ENCODE measurements at regions not wholly inside any gene's neighbourhood (a gene's known extent, or its start where the extent isn't known, plus 50 kb on each side); places are given as distances from the start of the nearest gene placed in this dataset.

DNA sequence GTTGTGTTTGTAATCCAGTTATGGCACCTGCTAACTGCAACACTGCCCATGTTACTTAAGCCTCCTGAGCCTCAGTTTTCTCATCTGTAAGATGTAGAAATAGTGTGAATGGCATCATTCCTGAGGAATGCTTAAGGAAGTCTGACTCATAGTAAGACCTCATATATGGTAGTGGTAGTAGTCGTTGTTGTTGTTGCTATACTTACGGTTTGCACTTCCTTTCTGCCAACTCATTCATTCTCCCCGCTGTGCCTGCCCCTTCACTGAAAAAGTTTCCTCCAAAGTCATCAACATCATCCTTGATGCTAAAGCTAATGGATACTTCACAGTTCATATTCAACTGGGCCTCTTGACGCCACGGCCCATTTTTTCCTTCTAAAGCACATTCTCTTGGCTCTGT lies 54.2 kb upstream of the SPANXN3 start:
- TF ChIP-seq, protein P1, sequence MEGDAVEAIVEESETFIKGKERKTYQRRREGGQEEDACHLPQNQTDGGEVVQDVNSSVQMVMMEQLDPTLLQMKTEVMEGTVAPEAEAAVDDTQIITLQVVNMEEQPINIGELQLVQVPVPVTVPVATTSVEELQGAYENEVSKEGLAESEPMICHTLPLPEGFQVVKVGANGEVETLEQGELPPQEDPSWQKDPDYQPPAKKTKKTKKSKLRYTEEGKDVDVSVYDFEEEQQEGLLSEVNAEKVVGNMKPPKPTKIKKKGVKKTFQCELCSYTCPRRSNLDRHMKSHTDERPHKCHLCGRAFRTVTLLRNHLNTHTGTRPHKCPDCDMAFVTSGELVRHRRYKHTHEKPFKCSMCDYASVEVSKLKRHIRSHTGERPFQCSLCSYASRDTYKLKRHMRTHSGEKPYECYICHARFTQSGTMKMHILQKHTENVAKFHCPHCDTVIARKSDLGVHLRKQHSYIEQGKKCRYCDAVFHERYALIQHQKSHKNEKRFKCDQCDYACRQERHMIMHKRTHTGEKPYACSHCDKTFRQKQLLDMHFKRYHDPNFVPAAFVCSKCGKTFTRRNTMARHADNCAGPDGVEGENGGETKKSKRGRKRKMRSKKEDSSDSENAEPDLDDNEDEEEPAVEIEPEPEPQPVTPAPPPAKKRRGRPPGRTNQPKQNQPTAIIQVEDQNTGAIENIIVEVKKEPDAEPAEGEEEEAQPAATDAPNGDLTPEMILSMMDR (IDR thresholded peaks at IDR 0.05; ENCODE audit: insufficient read depth, low read depth, low read length): no peak
- H3K4me3 ChIP-seq (ENCODE audit: low read depth, low read length): no peak overlapping the region
- peak; percentile 0 for DNase-seq (ENCODE audit: low read depth)

DNA sequence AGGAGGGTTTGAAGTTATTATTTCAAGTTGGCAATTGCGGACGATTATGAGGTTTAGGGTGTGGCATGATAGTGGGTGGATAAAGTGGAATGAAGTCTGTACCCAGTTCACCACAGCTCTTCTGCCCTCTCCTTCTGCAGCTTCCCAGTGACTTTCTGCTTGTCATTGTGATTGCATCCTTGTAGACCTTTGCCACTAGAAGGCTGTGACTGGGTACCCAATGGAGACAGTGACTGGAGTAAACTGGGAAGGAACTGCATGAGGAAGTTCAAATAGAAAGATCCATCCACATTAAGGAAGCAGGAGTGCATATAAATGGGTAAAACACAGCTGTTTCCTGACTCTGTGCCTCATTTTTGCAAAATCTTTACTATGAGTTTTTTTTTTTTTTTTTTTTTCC lies 53.5 kb upstream of the SPANXN3 start:
- TF ChIP-seq, protein P1 (IDR thresholded peaks at IDR 0.05; ENCODE audit: insufficient read depth, low read depth, low read length): no peak
- no peak for DNase-seq (ENCODE audit: low read depth)

DNA sequence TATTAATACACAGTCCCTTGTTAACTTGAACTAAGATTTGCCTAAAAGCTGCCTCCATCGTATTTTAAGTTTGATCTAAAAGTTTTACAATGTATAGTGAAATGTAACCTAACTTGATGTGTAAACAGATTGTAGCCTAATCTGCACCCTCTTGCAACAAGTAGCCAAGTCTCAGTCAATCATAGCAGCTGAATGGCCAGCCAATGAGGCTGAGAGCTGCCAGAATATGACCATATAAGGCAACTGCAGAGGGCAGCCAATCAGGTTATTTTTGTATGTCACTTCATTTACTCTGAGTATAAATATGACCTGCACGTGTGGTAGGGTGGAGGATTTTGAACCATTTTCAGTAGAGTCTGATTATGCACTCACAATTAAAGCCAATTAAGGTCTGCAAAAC lies 51.2 kb upstream of the SPANXN3 start:
- H3K4me3 ChIP-seq (ENCODE audit: low read depth, low read length): no peak overlapping the region
- no peak for DNase-seq (ENCODE audit: low read depth)
- TF ChIP-seq, protein P1 (IDR thresholded peaks at IDR 0.05; ENCODE audit: insufficient read depth, low read depth, low read length): no peak

More for the DNA sequence above, 53.5 kb upstream of the SPANXN3 start:
- H3K4me3 ChIP-seq (ENCODE audit: low read depth, low read length): no peak overlapping the region

Data from fibroblast of villous mesenchyme (primary cell).